ENCODE measurements at regions not wholly inside any gene's neighbourhood (a gene's known extent, or its start where the extent isn't known, plus 50 kb on each side); places are given as distances from the start of the nearest gene placed in this dataset.

GRCh38 chr10:128908099-128908498 is 558.9 kb upstream of the MGMT start:
- TF ChIP-seq REST (IDR thresholded peaks at IDR 0.05; ENCODE audit: insufficient read depth in 1 of 2, low read depth in 2 of 2, low read length in 2 of 2) (no peak), POLR2AphosphoS5 (IDR thresholded peaks at IDR 0.05; ENCODE audit: low read depth, low read length) (no peak), SIN3A (IDR thresholded peaks at IDR 0.05; ENCODE audit: borderline replicate concordance, insufficient read depth, low read length) (no peak)

GRCh38 chr10:128908499-128908898 is 558.5 kb upstream of the MGMT start:
- TF ChIP-seq SIN3A (IDR thresholded peaks at IDR 0.05; ENCODE audit: borderline replicate concordance, insufficient read depth, low read length) = no peak
- no peak for TF ChIP-seq FOXP2 (optimal IDR thresholded peaks at IDR 0.05; ENCODE audit: borderline replicate concordance, extremely low read depth, extremely low read length, insufficient read depth)
- no peak for TF ChIP-seq POLR2AphosphoS5 (IDR thresholded peaks at IDR 0.05; ENCODE audit: low read depth, low read length)
- TF ChIP-seq TAF1 (IDR thresholded peaks at IDR 0.05; ENCODE audit: borderline replicate concordance, insufficient read depth, low read length) = no peak
- TF ChIP-seq REST (IDR thresholded peaks at IDR 0.05; ENCODE audit: insufficient read depth in 1 of 2, low read depth in 2 of 2, low read length in 2 of 2) = no peak

GRCh38 chr10:128912568-128913311 is 554.3 kb upstream of the MGMT start:
- TF ChIP-seq SIN3A (IDR thresholded peaks at IDR 0.05; ENCODE audit: borderline replicate concordance, insufficient read depth, low read length) = no peak
- no peak for TF ChIP-seq POLR2AphosphoS5 (IDR thresholded peaks at IDR 0.05; ENCODE audit: low read depth, low read length)
- no peak for TF ChIP-seq REST (IDR thresholded peaks at IDR 0.05; ENCODE audit: insufficient read depth in 1 of 2, low read depth in 2 of 2, low read length in 2 of 2)
- TF ChIP-seq TAF1 (IDR thresholded peaks at IDR 0.05; ENCODE audit: borderline replicate concordance, insufficient read depth, low read length) = no peak
- TF ChIP-seq FOXP2 (optimal IDR thresholded peaks at IDR 0.05; ENCODE audit: borderline replicate concordance, extremely low read depth, extremely low read length, insufficient read depth) = no peak

- no peak for TF ChIP-seq POLR2AphosphoS5 (IDR thresholded peaks at IDR 0.05; ENCODE audit: low read depth, low read length)
- no peak for TF ChIP-seq SIN3A (IDR thresholded peaks at IDR 0.05; ENCODE audit: borderline replicate concordance, insufficient read depth, low read length)
- no peak for TF ChIP-seq REST (IDR thresholded peaks at IDR 0.05; ENCODE audit: insufficient read depth in 1 of 2, low read depth in 2 of 2, low read length in 2 of 2)
- no peak for TF ChIP-seq TAF1 (IDR thresholded peaks at IDR 0.05; ENCODE audit: borderline replicate concordance, insufficient read depth, low read length)
- no peak for TF ChIP-seq FOXP2 (optimal IDR thresholded peaks at IDR 0.05; ENCODE audit: borderline replicate concordance, extremely low read depth, extremely low read length, insufficient read depth)
Observed at GRCh38 chr10:128914681-128915080, 552.4 kb upstream of the MGMT start.

Data from PFSK-1 (cell line).